LNCAP (cell line): ENCODE measurements at regions not wholly inside any gene's neighbourhood (a gene's known extent, or its start where the extent isn't known, plus 50 kb on each side); places are given as distances from the start of the nearest gene placed in this dataset.

Experiments
- TF ChIP-seq, protein P1 (sequence below): fragments of 450-650 bp; IDR thresholded peaks from 2 replicates; pipeline ENCODE4 v1.5.1; 2017; ENCODE audit warnings: mild to moderate bottlenecking

DNA sequence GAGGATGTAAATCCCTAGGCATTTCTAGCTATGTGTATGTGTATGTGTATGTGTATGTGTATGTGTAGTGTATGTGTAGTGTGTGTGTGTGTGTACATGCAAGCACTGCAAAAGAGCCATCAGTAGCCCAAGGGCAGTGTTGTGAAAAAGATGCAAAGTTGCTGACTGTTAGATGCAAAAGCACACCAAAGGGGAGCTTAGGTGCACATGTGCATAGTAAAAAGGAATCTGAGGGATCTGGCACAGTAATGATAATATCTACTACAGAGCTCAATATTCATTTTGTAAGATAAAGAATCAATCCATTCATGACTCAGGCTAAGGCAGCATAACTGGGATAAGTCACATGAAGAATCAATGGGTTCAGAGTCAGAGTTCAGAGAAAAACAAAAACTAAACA lies 80.2 kb downstream of the TMEM47 start:
- TF ChIP-seq, protein P1, sequence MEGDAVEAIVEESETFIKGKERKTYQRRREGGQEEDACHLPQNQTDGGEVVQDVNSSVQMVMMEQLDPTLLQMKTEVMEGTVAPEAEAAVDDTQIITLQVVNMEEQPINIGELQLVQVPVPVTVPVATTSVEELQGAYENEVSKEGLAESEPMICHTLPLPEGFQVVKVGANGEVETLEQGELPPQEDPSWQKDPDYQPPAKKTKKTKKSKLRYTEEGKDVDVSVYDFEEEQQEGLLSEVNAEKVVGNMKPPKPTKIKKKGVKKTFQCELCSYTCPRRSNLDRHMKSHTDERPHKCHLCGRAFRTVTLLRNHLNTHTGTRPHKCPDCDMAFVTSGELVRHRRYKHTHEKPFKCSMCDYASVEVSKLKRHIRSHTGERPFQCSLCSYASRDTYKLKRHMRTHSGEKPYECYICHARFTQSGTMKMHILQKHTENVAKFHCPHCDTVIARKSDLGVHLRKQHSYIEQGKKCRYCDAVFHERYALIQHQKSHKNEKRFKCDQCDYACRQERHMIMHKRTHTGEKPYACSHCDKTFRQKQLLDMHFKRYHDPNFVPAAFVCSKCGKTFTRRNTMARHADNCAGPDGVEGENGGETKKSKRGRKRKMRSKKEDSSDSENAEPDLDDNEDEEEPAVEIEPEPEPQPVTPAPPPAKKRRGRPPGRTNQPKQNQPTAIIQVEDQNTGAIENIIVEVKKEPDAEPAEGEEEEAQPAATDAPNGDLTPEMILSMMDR = no peak

DNA sequence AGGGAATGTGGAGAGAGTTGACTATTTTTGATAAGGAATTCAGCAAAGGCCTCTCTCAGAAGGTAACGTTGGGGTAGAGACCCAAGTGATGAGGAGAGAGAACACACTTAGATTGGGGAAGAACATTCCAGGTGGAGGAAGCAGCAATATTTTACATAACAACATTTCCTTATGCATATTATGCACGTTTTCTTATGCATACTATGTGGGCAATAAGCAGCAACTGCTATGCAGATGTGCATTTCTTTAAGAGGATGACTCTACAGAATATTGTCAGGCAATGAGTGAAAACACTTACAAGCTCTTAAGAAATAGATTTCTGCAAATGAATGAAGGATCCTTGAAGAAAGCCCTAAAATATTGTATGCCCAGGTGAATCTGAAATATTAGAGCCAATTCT lies 91.1 kb downstream of the TMEM47 start:
- TF ChIP-seq, protein P1 = no peak

DNA sequence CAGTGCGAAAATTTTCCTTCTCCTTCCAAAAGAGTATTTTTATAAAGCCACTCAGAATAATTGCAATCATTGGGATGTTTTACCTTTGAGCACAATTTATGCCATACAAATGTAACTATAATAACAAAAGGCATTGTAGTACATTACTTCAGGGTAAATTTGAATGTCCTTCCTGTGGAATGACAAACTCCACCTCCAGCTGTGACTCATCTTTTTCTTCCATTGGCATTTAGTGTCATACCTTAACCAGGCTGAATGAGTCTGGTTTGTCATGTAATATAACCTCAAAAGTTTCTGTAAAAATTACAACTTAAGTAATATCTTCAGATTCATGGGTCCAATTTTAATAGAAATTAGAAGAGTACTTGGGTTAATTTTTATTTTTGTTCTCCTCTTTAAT lies 93.3 kb downstream of the TMEM47 start:
- TF ChIP-seq, protein P1 = no peak

DNA sequence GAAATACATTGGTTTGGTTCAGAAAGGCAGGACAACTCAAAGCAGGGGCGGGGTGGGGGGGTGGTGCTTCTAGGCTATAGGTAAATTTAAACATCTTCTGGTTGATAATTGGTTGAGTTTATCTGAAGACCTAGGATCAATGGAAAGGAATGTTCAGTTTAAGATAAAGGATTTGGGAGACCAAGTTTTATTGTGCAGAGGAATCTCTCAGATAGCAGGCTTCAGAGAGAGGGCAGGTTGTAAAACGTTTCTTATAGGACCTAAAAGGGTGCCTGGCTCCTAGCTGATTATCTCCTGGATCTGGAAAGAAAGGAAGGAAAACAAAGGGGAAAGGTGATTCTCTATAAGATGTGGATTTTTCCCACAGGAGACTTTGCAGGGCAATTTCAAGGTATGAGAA lies 94.0 kb downstream of the TMEM47 start:
- TF ChIP-seq, protein P1 = no peak

DNA sequence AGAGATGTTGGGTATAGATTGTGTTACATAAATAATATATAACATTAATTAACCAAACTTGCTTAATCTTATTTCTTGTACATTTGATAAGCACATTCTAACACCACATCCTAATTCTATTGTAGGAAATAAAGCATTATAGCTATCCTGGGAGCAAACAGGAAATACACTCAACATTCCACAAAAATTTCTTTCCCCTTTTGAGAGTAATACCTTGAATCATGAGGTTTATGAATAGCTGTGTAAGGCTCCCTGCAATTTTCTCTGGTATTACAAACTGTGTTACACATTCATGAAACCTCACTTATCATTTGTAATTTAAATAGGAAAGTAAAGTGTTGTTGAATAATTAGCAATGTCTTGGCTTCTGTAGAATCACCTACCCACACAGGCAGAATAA lies 95.1 kb downstream of the TMEM47 start:
- TF ChIP-seq, protein P1 = no peak

DNA sequence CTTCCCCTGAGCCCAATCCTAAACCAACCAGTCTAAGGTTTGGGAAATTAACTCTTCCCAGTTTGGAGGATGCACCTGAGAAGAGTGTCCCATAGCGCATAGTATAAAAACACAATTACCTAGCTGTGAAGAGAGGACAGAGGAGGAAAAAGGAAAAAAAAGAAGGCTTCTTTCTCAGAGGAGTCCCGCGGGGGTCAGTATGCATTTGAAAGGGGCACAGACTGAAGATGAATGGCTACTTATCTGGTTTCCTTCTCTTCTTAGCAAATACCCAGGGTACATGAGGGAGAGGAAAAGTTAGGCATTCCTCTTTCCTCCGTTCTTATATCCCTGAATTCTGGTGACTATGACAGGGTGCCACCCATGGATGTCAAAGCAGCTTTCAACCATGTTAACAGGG lies 96.9 kb downstream of the TMEM47 start:
- TF ChIP-seq, protein P1 = no peak

DNA sequence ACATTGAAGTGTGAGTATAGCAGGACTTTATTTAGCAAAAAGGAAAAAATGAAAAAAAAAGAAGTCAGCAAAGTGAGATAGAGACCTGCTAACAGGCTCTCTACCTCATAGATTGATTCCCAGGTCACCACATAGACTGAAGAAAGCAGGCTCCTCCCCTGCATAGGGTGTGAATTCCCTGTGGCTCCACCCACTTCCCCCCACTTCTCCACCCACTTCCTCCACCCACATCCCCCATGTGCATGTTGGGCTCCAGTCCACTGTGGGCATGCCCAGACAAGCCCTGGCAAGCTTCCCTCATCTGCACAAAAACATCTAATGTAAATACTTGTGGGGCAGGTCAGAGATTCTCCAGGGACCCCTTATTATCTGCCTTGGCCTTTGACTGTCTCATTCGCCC lies 97.8 kb downstream of the TMEM47 start:
- TF ChIP-seq, protein P1 = no peak

DNA sequence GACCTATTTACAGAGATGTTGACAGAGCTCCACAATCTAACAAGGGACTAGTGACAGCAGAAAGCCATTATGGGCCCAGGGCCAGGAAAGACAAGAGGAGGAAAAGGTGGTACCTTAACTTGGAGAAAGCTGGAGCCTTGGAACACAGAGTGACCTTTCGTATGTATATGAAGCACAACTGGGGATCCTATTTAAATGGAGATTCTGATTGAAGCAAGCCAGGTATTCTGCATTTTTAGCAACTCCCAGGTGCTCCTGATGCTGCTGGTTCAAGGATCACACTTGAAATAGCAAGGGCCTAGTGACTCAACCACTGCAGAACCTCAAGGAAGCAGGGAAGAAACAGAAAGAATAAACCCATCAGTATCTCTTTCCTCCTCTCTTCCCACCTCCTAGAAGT lies 99.4 kb downstream of the TMEM47 start:
- TF ChIP-seq, protein P1 = no peak
